ENCODE measurements at regions not wholly inside any gene's neighbourhood (a gene's known extent, or its start where the extent isn't known, plus 50 kb on each side); places are given as distances from the start of the nearest gene placed in this dataset.

DNA sequence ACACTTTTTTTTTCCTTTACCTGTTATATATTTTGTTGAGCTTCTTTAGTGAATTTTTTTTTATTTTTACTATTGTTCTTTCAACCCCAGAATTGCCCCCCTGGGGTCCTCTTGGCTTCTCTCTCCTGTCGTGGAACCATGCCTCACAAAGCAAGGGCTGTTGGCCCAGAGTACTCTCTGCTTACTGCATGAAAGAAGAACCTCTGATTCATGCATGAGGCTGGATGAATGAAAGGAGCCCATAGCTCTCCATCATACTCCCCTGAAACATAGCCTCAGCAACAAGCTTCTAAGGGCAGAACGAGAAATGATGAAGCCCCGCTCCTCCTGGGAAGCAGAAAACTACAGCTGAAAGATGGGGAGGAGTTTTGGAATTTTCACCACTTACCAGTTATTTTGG, 1441.0 kb downstream of the BRINP3 start (continued):
- TF ChIP-seq, protein P1, sequence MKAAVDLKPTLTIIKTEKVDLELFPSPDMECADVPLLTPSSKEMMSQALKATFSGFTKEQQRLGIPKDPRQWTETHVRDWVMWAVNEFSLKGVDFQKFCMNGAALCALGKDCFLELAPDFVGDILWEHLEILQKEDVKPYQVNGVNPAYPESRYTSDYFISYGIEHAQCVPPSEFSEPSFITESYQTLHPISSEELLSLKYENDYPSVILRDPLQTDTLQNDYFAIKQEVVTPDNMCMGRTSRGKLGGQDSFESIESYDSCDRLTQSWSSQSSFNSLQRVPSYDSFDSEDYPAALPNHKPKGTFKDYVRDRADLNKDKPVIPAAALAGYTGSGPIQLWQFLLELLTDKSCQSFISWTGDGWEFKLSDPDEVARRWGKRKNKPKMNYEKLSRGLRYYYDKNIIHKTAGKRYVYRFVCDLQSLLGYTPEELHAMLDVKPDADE (IDR thresholded peaks at IDR 0.05) = no peak
- TF ChIP-seq ZNF331 (CRISPR knock-in tag; IDR thresholded peaks at IDR 0.05; ENCODE audit: low read depth) = no peak

DNA sequence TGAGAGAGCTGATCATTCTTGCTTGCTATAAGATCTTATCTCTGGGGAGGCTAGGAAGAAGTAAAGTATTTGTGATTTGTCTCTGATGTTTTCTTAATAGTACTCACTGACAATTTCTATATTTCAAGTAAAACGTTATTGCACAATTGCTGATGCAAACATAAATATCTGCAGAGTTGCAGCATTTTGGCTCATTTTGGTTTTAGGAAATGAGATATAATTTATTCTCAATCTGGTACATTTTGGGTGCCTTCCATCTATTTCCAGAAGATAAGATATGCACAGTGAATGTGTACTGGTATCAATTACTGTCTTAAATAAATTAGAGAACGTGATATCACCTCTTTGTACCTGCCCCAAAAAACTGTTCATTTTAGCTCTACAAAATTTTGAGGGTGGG, 1431.5 kb downstream of the BRINP3 start:
- ATAC-seq = no peak
- Mint-ChIP-seq H3K27ac (no peak overlapping the region), H3K4me1 (no peaks in the 10 kb centered on the region), H3K9me3 (no peaks in the 10 kb centered on the region), H3K36me3 (ENCODE audit: low read depth) (no peaks in the 10 kb centered on the region), H3K4me3 (no peak overlapping the region), H3K27me3 (ENCODE audit: insufficient read depth, low read depth, poor library complexity) (no peaks in the 10 kb centered on the region)
- no peaks in the 10 kb centered on the region for H3F3A ChIP-seq (replicated peaks; ENCODE audit: low read depth)
- no peak overlapping the region for H3K4me3 ChIP-seq
- no peak overlapping the region for H3K4me2 ChIP-seq
- no peak overlapping the region for H2AFZ ChIP-seq
- no peaks in the 10 kb centered on the region for H3K36me3 ChIP-seq (ENCODE audit: insufficient read depth)
- H3K9me2 ChIP-seq (ENCODE audit: insufficient read depth) = no peaks in the 10 kb centered on the region
- DNase-seq (ENCODE audit: low spot score) = no peak
- H3K27ac ChIP-seq (ENCODE audit: low read depth) = no peak overlapping the region
- H3K79me2 ChIP-seq (replicated peaks; ENCODE audit: insufficient read depth) = no peaks in the 10 kb centered on the region
- H4K20me1 ChIP-seq (replicated peaks; ENCODE audit: insufficient read depth) = no peaks in the 10 kb centered on the region
- H3K4me1 ChIP-seq (ENCODE audit: insufficient read depth) = no peaks in the 10 kb centered on the region
- H3K27me3 ChIP-seq (ENCODE audit: insufficient read depth) = no peaks in the 10 kb centered on the region
- no peak for TF ChIP-seq JUNB (IDR thresholded peaks at IDR 0.05; ENCODE audit: unreplicated experiment)
- TF ChIP-seq, protein P2, sequence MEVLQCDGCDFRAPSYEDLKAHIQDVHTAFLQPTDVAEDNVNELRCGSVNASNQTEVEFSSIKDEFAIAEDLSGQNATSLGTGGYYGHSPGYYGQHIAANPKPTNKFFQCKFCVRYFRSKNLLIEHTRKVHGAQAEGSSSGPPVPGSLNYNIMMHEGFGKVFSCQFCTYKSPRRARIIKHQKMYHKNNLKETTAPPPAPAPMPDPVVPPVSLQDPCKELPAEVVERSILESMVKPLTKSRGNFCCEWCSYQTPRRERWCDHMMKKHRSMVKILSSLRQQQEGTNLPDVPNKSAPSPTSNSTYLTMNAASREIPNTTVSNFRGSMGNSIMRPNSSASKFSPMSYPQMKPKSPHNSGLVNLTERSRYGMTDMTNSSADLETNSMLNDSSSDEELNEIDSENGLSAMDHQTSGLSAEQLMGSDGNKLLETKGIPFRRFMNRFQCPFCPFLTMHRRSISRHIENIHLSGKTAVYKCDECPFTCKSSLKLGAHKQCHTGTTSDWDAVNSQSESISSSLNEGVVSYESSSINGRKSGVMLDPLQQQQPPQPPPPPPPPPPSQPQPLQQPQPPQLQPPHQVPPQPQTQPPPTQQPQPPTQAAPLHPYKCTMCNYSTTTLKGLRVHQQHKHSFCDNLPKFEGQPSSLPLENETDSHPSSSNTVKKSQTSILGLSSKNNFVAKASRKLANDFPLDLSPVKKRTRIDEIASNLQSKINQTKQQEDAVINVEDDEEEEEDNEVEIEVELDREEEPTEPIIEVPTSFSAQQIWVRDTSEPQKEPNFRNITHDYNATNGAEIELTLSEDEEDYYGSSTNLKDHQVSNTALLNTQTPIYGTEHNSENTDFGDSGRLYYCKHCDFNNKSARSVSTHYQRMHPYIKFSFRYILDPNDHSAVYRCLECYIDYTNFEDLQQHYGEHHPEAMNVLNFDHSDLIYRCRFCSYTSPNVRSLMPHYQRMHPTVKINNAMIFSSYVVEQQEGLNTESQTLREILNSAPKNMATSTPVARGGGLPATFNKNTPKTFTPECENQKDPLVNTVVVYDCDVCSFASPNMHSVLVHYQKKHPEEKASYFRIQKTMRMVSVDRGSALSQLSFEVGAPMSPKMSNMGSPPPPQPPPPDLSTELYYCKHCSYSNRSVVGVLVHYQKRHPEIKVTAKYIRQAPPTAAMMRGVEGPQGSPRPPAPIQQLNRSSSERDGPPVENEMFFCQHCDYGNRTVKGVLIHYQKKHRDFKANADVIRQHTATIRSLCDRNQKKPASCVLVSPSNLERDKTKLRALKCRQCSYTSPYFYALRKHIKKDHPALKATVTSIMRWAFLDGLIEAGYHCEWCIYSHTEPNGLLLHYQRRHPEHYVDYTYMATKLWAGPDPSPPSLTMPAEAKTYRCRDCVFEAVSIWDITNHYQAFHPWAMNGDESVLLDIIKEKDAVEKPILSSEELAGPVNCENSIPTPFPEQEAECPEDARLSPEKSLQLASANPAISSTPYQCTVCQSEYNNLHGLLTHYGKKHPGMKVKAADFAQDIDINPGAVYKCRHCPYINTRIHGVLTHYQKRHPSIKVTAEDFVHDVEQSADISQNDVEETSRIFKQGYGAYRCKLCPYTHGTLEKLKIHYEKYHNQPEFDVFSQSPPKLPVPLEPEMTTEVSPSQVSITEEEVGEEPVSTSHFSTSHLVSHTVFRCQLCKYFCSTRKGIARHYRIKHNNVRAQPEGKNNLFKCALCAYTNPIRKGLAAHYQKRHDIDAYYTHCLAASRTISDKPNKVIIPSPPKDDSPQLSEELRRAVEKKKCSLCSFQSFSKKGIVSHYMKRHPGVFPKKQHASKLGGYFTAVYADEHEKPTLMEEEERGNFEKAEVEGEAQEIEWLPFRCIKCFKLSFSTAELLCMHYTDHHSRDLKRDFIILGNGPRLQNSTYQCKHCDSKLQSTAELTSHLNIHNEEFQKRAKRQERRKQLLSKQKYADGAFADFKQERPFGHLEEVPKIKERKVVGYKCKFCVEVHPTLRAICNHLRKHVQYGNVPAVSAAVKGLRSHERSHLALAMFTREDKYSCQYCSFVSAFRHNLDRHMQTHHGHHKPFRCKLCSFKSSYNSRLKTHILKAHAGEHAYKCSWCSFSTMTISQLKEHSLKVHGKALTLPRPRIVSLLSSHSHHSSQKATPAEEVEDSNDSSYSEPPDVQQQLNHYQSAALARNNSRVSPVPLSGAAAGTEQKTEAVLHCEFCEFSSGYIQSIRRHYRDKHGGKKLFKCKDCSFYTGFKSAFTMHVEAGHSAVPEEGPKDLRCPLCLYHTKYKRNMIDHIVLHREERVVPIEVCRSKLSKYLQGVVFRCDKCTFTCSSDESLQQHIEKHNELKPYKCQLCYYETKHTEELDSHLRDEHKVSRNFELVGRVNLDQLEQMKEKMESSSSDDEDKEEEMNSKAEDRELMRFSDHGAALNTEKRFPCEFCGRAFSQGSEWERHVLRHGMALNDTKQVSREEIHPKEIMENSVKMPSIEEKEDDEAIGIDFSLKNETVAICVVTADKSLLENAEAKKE (CRISPR knock-in tag; IDR thresholded peaks at IDR 0.05) = no peak
- no peak for TF ChIP-seq STAT1 (IDR thresholded peaks at IDR 0.05; ENCODE audit: unreplicated experiment)
- TF ChIP-seq EZH2phosphoT487 (IDR thresholded peaks at IDR 0.05; ENCODE audit: unreplicated experiment) = no peak
- TF ChIP-seq, protein P3, sequence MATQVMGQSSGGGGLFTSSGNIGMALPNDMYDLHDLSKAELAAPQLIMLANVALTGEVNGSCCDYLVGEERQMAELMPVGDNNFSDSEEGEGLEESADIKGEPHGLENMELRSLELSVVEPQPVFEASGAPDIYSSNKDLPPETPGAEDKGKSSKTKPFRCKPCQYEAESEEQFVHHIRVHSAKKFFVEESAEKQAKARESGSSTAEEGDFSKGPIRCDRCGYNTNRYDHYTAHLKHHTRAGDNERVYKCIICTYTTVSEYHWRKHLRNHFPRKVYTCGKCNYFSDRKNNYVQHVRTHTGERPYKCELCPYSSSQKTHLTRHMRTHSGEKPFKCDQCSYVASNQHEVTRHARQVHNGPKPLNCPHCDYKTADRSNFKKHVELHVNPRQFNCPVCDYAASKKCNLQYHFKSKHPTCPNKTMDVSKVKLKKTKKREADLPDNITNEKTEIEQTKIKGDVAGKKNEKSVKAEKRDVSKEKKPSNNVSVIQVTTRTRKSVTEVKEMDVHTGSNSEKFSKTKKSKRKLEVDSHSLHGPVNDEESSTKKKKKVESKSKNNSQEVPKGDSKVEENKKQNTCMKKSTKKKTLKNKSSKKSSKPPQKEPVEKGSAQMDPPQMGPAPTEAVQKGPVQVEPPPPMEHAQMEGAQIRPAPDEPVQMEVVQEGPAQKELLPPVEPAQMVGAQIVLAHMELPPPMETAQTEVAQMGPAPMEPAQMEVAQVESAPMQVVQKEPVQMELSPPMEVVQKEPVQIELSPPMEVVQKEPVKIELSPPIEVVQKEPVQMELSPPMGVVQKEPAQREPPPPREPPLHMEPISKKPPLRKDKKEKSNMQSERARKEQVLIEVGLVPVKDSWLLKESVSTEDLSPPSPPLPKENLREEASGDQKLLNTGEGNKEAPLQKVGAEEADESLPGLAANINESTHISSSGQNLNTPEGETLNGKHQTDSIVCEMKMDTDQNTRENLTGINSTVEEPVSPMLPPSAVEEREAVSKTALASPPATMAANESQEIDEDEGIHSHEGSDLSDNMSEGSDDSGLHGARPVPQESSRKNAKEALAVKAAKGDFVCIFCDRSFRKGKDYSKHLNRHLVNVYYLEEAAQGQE (IDR thresholded peaks at IDR 0.05; ENCODE audit: unreplicated experiment) = no peak
- TF ChIP-seq NANOG (IDR thresholded peaks at IDR 0.05; ENCODE audit: borderline replicate concordance) = no peak
- TF ChIP-seq CREB1 (CRISPR knock-in tag; IDR thresholded peaks at IDR 0.05; ENCODE audit: low read depth) = no peak
- no peak for TF ChIP-seq ZNF114 (CRISPR knock-in tag; IDR thresholded peaks at IDR 0.05)
- TF ChIP-seq, protein P1 (IDR thresholded peaks at IDR 0.05) = no peak
- TF ChIP-seq POLR2AphosphoS5 (IDR thresholded peaks at IDR 0.05; ENCODE audit: low read depth) = no peak
- TF ChIP-seq EZH2 (IDR thresholded peaks at IDR 0.05; ENCODE audit: low read depth, unreplicated experiment) = no peak
- TF ChIP-seq ZNF331 (CRISPR knock-in tag; IDR thresholded peaks at IDR 0.05; ENCODE audit: low read depth) = no peak

All from GM23338 (cell line).